Endothelial cell (in vitro differentiated cells): ENCODE measurements at regions not wholly inside any gene's neighbourhood (a gene's known extent, or its start where the extent isn't known, plus 50 kb on each side); places are given as distances from the start of the nearest gene placed in this dataset.

Experiments
- DNase-seq: peaks from one replicate; pipeline ENCODE4 v3.0.0; 2021; ENCODE audit warnings: low spot score
- H3K27ac Mint-ChIP-seq: one replicate; pipeline ENCODE4 v1.8.0; 2021; ENCODE audit warnings: mixed read lengths, inconsistent platforms; ENCODE audit not compliant: unreplicated experiment
- H3K27me3 Mint-ChIP-seq: one replicate; pipeline ENCODE4 v1.8.0; 2021; ENCODE audit warnings: mild to moderate bottlenecking, moderate library complexity, mixed read lengths, inconsistent platforms; ENCODE audit not compliant: unreplicated experiment
- H3K36me3 Mint-ChIP-seq: one replicate; pipeline ENCODE4 v1.8.0; 2021; ENCODE audit warnings: mild to moderate bottlenecking, low read depth, mixed read lengths, inconsistent platforms; ENCODE audit not compliant: unreplicated experiment
- H3K4me1 Mint-ChIP-seq: one replicate; pipeline ENCODE4 v1.8.0; 2021; ENCODE audit warnings: mild to moderate bottlenecking, mixed read lengths, inconsistent platforms; ENCODE audit not compliant: unreplicated experiment
- H3K4me3 Mint-ChIP-seq: one replicate; pipeline ENCODE4 v1.8.0; 2021; ENCODE audit warnings: mild to moderate bottlenecking, mixed read lengths, inconsistent platforms; ENCODE audit not compliant: unreplicated experiment
- H3K9me3 Mint-ChIP-seq: one replicate; pipeline ENCODE4 v1.8.0; 2021; ENCODE audit warnings: mixed read lengths, inconsistent platforms; ENCODE audit not compliant: unreplicated experiment
- TF ChIP-seq, protein P1 (sequence below): fragments of 200-600 bp; sonication (generic); IDR thresholded peaks from one replicate; pipeline ENCODE4 v1.5.0; 2021; ENCODE audit warnings: antibody characterized with exemption; ENCODE audit not compliant: unreplicated experiment

DNA sequence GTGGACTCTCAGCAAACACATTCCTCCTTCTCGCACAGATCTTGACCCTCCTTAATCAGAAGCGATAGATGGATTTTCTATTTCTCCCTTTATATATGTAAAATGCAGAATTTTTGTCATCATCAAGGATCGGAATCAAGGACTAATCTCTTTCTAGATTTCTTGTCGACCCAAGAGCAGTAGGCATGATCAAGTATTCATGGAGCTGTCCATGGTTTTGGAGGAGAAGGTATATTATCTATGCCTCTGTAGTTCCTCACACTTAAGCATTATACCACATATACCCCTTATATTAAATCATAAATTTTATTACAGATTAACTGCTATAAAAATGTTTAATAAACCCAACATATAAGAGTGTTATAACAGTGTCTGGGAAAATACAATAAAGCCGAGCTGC, 886.8 kb downstream of the NLGN4X start:
- Mint-ChIP-seq H3K27me3 (peaks cover 2% of the 10 kb centered on the region), H3K27ac (no peak overlapping the region), H3K9me3 (no peaks in the 10 kb centered on the region), H3K4me3 (no peak overlapping the region), H3K4me1 (no peaks in the 10 kb centered on the region), H3K36me3 (no peaks in the 10 kb centered on the region)
- no peak for DNase-seq
- TF ChIP-seq, protein P1, sequence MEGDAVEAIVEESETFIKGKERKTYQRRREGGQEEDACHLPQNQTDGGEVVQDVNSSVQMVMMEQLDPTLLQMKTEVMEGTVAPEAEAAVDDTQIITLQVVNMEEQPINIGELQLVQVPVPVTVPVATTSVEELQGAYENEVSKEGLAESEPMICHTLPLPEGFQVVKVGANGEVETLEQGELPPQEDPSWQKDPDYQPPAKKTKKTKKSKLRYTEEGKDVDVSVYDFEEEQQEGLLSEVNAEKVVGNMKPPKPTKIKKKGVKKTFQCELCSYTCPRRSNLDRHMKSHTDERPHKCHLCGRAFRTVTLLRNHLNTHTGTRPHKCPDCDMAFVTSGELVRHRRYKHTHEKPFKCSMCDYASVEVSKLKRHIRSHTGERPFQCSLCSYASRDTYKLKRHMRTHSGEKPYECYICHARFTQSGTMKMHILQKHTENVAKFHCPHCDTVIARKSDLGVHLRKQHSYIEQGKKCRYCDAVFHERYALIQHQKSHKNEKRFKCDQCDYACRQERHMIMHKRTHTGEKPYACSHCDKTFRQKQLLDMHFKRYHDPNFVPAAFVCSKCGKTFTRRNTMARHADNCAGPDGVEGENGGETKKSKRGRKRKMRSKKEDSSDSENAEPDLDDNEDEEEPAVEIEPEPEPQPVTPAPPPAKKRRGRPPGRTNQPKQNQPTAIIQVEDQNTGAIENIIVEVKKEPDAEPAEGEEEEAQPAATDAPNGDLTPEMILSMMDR: no peak

- no peak overlapping the region for H3K27ac Mint-ChIP-seq
- no peaks in the 10 kb centered on the region for H3K9me3 Mint-ChIP-seq
- no peaks in the 10 kb centered on the region for H3K36me3 Mint-ChIP-seq
- no peak overlapping the region for H3K4me3 Mint-ChIP-seq
- no peaks in the 10 kb centered on the region for H3K4me1 Mint-ChIP-seq
- H3K27me3 Mint-ChIP-seq: peaks cover 2% of the 10 kb centered on the region
- DNase-seq: no peak
- TF ChIP-seq, protein P1: no peak
These were observed 891.5 kb downstream of the NLGN4X start for GRCh38 chrX:5337160-5337559.

GRCh38 chrX:5324546-5324945, 904.1 kb downstream of the NLGN4X start:
- H3K4me1 Mint-ChIP-seq: peaks cover 4% of the 10 kb centered on the region
- no peak for DNase-seq
- TF ChIP-seq, protein P1: no peak
- no peaks in the 10 kb centered on the region for H3K9me3 Mint-ChIP-seq
- H3K27me3 Mint-ChIP-seq: no peaks in the 10 kb centered on the region
- H3K4me3 Mint-ChIP-seq: no peak overlapping the region
- no peaks in the 10 kb centered on the region for H3K36me3 Mint-ChIP-seq
- H3K27ac Mint-ChIP-seq: no peak overlapping the region

GRCh38 chrX:5314148-5314547, 914.5 kb downstream of the NLGN4X start:
- Mint-ChIP-seq H3K4me3 (no peak overlapping the region), H3K9me3 (no peaks in the 10 kb centered on the region), H3K36me3 (no peaks in the 10 kb centered on the region), H3K4me1 (no peaks in the 10 kb centered on the region), H3K27ac (no peak overlapping the region), H3K27me3 (no peaks in the 10 kb centered on the region)
- DNase-seq: no peak
- TF ChIP-seq, protein P1: no peak

GRCh38 chrX:5307416-5307815, 921.3 kb downstream of the NLGN4X start:
- Mint-ChIP-seq H3K4me3 (no peak overlapping the region), H3K27me3 (no peaks in the 10 kb centered on the region), H3K4me1 (no peaks in the 10 kb centered on the region), H3K9me3 (no peaks in the 10 kb centered on the region), H3K36me3 (no peaks in the 10 kb centered on the region), H3K27ac (no peak overlapping the region)
- TF ChIP-seq, protein P1: no peak
- DNase-seq: no peak
